ENCODE measurements at regions not wholly inside any gene's neighbourhood (a gene's known extent, or its start where the extent isn't known, plus 50 kb on each side); places are given as distances from the start of the nearest gene placed in this dataset.

DNA sequence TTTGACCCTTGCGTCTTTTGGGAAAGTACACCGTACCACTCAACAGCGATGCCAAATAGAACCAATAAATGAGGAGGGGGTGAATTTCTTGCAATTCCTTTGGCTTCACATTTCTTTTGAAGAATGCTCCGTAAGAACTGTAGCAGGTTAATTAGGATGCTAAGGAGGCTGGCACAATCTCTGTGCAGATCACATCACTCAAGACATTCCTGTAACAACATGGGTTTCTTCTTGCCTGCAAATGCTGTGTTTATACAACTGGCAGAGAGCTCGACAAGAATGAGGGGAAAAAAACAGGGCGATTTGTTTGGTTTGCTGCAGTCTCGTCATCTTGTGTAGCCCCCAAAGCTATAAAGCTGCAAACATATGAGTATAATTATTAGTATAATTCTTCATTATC lies 424.8 kb upstream of the DCC start:
- H3K27me3 Mint-ChIP-seq (ENCODE audit: low read depth), result peaks cover 6% of the 10 kb centered on the region

DNA sequence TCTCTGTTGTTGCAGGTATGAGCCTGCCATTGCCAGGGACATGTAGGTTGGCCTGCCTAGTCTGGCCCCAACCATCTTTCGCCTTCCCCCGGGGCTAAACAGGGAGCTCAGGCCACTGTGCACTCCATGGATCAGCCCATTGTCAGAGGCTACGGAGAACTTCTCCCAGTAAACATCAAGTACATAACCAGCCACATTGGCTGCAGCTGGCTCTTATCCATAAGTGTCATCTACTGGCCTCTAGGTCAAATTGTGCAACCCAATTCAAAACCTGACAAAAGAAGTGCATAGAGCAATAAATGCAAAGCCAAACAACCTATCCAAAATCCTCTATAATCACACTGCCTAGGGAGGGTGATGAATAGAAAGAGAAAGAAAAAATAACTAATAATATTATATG lies 418.1 kb upstream of the DCC start:
- Mint-ChIP-seq H3K9me3 (peaks cover 21% of the 10 kb centered on the region), H3K4me1 (no peaks in the 10 kb centered on the region), H3K27me3 (ENCODE audit: low read depth) (peaks cover 4% of the 10 kb centered on the region), H3K27ac (no peak overlapping the region), H3K36me3 (no peaks in the 10 kb centered on the region), H3K4me3 (no peak overlapping the region)
- no peak for DNase-seq (ENCODE audit: low spot score in 2 of 2, unreplicated experiment in 2 of 2)
- TF ChIP-seq, protein P1, sequence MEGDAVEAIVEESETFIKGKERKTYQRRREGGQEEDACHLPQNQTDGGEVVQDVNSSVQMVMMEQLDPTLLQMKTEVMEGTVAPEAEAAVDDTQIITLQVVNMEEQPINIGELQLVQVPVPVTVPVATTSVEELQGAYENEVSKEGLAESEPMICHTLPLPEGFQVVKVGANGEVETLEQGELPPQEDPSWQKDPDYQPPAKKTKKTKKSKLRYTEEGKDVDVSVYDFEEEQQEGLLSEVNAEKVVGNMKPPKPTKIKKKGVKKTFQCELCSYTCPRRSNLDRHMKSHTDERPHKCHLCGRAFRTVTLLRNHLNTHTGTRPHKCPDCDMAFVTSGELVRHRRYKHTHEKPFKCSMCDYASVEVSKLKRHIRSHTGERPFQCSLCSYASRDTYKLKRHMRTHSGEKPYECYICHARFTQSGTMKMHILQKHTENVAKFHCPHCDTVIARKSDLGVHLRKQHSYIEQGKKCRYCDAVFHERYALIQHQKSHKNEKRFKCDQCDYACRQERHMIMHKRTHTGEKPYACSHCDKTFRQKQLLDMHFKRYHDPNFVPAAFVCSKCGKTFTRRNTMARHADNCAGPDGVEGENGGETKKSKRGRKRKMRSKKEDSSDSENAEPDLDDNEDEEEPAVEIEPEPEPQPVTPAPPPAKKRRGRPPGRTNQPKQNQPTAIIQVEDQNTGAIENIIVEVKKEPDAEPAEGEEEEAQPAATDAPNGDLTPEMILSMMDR (IDR thresholded peaks at IDR 0.05; ENCODE audit: unreplicated experiment), result no peak

More for the DNA sequence above, 424.8 kb upstream of the DCC start:
- peaks cover 3% of the 10 kb centered on the region for H3K9me3 Mint-ChIP-seq
- no peak for DNase-seq (ENCODE audit: low spot score in 2 of 2, unreplicated experiment in 2 of 2)
- TF ChIP-seq, protein P1 (IDR thresholded peaks at IDR 0.05; ENCODE audit: unreplicated experiment), result no peak
- no peak overlapping the region for H3K4me3 Mint-ChIP-seq
- H3K27ac Mint-ChIP-seq, result no peak overlapping the region
- no peaks in the 10 kb centered on the region for H3K4me1 Mint-ChIP-seq
- H3K36me3 Mint-ChIP-seq, result no peaks in the 10 kb centered on the region

GRCh38 chr18:51933903-51934302 lies 406.1 kb upstream of the DCC start:
- Mint-ChIP-seq H3K4me1 (no peaks in the 10 kb centered on the region), H3K9me3 (peaks cover 16% of the 10 kb centered on the region), H3K36me3 (no peaks in the 10 kb centered on the region), H3K4me3 (no peak overlapping the region), H3K27me3 (ENCODE audit: low read depth) (no peaks in the 10 kb centered on the region), H3K27ac (no peak overlapping the region)
- DNase-seq (ENCODE audit: low spot score in 2 of 2, unreplicated experiment in 2 of 2), result no peak
- TF ChIP-seq, protein P1 (IDR thresholded peaks at IDR 0.05; ENCODE audit: unreplicated experiment), result no peak

DNA sequence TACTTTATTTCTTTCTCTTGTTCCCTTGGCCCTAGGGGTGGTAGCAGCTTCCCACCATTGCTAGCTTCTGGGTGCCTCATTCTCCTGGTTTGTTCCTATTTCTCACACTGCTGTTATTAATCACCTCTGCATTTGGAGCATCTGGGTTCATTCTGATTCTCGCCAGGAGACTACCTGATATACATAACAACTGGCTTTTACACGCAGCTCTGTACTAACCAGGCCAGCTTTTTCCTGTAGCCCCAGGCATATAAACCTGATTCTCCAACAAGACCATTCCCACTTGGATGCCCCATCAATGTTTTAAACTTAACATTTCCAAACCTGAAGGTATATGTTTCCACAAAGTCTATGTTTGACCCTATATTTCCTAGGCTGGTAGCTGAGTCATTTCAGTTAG lies 403.9 kb upstream of the DCC start:
- H3K4me3 Mint-ChIP-seq, result no peak overlapping the region
- H3K27ac Mint-ChIP-seq, result no peak overlapping the region
- H3K36me3 Mint-ChIP-seq, result no peaks in the 10 kb centered on the region
- no peaks in the 10 kb centered on the region for H3K4me1 Mint-ChIP-seq
- TF ChIP-seq, protein P1 (IDR thresholded peaks at IDR 0.05; ENCODE audit: unreplicated experiment), result no peak
- no peaks in the 10 kb centered on the region for H3K9me3 Mint-ChIP-seq
- no peak for DNase-seq (ENCODE audit: low spot score in 2 of 2, unreplicated experiment in 2 of 2)
- no peaks in the 10 kb centered on the region for H3K27me3 Mint-ChIP-seq (ENCODE audit: low read depth)

DNA sequence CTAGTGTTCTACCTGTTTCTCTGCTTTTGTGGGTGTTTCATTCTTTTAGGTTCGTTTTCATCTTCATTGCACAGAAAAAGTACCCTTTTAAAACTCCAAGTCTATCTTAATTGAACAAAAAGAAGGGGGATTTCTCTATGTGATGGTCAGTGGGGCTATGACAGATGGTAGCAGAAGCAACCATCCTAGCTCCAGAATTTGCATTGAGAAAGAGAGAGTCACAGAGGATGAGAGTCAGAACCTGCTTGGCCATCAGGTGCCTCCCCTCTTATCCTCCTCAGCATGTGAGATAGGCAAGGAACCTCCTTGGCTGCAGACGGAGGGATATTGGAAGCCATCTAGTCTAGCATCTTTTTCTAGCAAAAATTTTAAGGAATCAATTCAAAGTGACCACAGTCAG lies 398.0 kb upstream of the DCC start:
- Mint-ChIP-seq H3K9me3 (no peaks in the 10 kb centered on the region), H3K27ac (no peak overlapping the region), H3K4me1 (no peaks in the 10 kb centered on the region), H3K36me3 (no peaks in the 10 kb centered on the region), H3K4me3 (no peak overlapping the region), H3K27me3 (ENCODE audit: low read depth) (no peaks in the 10 kb centered on the region)
- no peak for DNase-seq (ENCODE audit: low spot score in 2 of 2, unreplicated experiment in 2 of 2)
- TF ChIP-seq, protein P1 (IDR thresholded peaks at IDR 0.05; ENCODE audit: unreplicated experiment), result no peak

- H3K4me1 Mint-ChIP-seq, result no peaks in the 10 kb centered on the region
- no peaks in the 10 kb centered on the region for H3K36me3 Mint-ChIP-seq
- no peak overlapping the region for H3K4me3 Mint-ChIP-seq
- no peak for DNase-seq (ENCODE audit: low spot score in 2 of 2, unreplicated experiment in 2 of 2)
- H3K27ac Mint-ChIP-seq, result no peak overlapping the region
- TF ChIP-seq, protein P1 (IDR thresholded peaks at IDR 0.05; ENCODE audit: unreplicated experiment), result no peak
- no peaks in the 10 kb centered on the region for H3K9me3 Mint-ChIP-seq
- no peaks in the 10 kb centered on the region for H3K27me3 Mint-ChIP-seq (ENCODE audit: low read depth)
Measured at GRCh38 chr18:51943281-51943680, 396.7 kb upstream of the DCC start.

Measured in mesothelial cell of epicardium (in vitro differentiated cells).